OCI-LY7 (cell line): ENCODE measurements at regions not wholly inside any gene's neighbourhood (a gene's known extent, or its start where the extent isn't known, plus 50 kb on each side); places are given as distances from the start of the nearest gene placed in this dataset.

Source experiments
- BruUV-seq: library from RNA; stranded (reverse); fragments of 400-500 nt; replicated peaks from 2 replicates; lab custom pipeline; 2021; lab: Mats Ljungman, UMichigan
- CTCF ChIA-PET: fragments of 300-600 bp; sonication (Branson Sonifier 250); formaldehyde crosslinking; loops from one replicate; lab custom pipeline; 2022; ENCODE audit warnings: antibody characterized with exemption; ENCODE audit not compliant: unreplicated experiment; lab: Charles Lee
- POLR2A ChIA-PET: fragments of 300-600 bp; sonication (Branson Sonifier 250); formaldehyde crosslinking; loops from one replicate; lab custom pipeline; 2022; ENCODE audit warnings: antibody characterized with exemption; lab: Charles Lee
- DNase-seq: peaks from one replicate; pipeline ENCODE4 v3.0.0-alpha.2; 2015; ENCODE audit warnings: low spot score
- H2AFZ ChIP-seq: fragments of 200-600 bp; sonication (generic), shearing (Covaris generic); 2 replicates; pipeline ENCODE4 v1.6.1; 2014; ENCODE audit warnings: mild to moderate bottlenecking, antibody characterized with exemption, low read length, moderate library complexity
- H3K27ac ChIP-seq: fragments of 200-600 bp; sonication (generic); 2 replicates; pipeline ENCODE4 v1.5.1; 2014; ENCODE audit warnings: mixed run types, low read depth, mild to moderate bottlenecking, moderate library complexity, low read length, inconsistent platforms; ENCODE audit not compliant: poor library complexity, severe bottlenecking
- H3K36me3 ChIP-seq: fragments of 200-600 bp; sonication (generic); 2 replicates; pipeline ENCODE4 v1.6.1; 2014; ENCODE audit warnings: mild to moderate bottlenecking, antibody characterized with exemption, low read length, moderate library complexity, mixed read lengths; ENCODE audit not compliant: insufficient read depth
- H3K4me1 ChIP-seq: fragments of 200-600 bp; sonication (generic); 2 replicates; pipeline ENCODE4 v1.5.1; 2014; ENCODE audit warnings: mild to moderate bottlenecking, low read length; ENCODE audit not compliant: insufficient read depth, poor library complexity, severe bottlenecking
- H3K4me2 ChIP-seq: fragments of 200-600 bp; sonication (generic); 2 replicates; pipeline ENCODE4 v1.6.1; 2014; ENCODE audit warnings: mild to moderate bottlenecking, low read length
- H3K4me3 ChIP-seq: fragments of 200-600 bp; sonication (generic); 2 replicates; pipeline ENCODE4 v1.5.1; 2014; ENCODE audit warnings: mild to moderate bottlenecking, low read depth, low read length; ENCODE audit not compliant: poor library complexity, severe bottlenecking
- H3K79me2 ChIP-seq: fragments of 200-600 bp; sonication (generic); 2 replicates; pipeline ENCODE4 v1.6.1; 2016; ENCODE audit warnings: low read depth, mild to moderate bottlenecking, low read length, moderate library complexity, mixed read lengths; ENCODE audit not compliant: insufficient read depth
- H3K9me2 ChIP-seq: fragments of 200-600 bp; sonication (generic); 2 replicates; pipeline ENCODE4 v1.6.1; 2016; ENCODE audit warnings: mild to moderate bottlenecking, low read length, mixed read lengths; ENCODE audit not compliant: insufficient read depth
- H3K9me3 ChIP-seq: fragments of 200-600 bp; sonication (generic); 2 replicates; pipeline ENCODE4 v1.6.1; 2014; ENCODE audit warnings: mild to moderate bottlenecking, mixed run types, low read length, mixed read lengths
- H4K20me1 ChIP-seq: fragments of 200-600 bp; sonication (generic); 2 replicates; pipeline ENCODE4 v1.6.1; 2014; ENCODE audit warnings: mild to moderate bottlenecking, antibody characterized with exemption, low read length, moderate library complexity, mixed read lengths; ENCODE audit not compliant: insufficient read depth
- EZH2phosphoT487 ChIP-seq: fragments of 200-600 bp; sonication (generic); IDR thresholded peaks from 2 replicates; pipeline ENCODE4 v1.6.1; 2018; ENCODE audit warnings: low read depth, borderline replicate concordance, mild to moderate bottlenecking, mixed run types, antibody characterized with exemption, low read length, moderate library complexity, mixed read lengths
- intact Hi-C: fragments of 100-400 bp; cut with micrococcal nuclease; formaldehyde crosslinking; loops from one replicate; pipeline ENCODE4 v1.10.0; 2022; ENCODE audit not compliant: unreplicated experiment
- TF ChIP-seq, protein P1 (sequence below): fragments of 200-600 bp; sonication (generic); conservative IDR thresholded peaks from 2 replicates; pipeline ENCODE4 v1.5.1; 2014; ENCODE audit warnings: mild to moderate bottlenecking, antibody characterized with exemption, low read length, moderate library complexity, mixed read lengths

DNA sequence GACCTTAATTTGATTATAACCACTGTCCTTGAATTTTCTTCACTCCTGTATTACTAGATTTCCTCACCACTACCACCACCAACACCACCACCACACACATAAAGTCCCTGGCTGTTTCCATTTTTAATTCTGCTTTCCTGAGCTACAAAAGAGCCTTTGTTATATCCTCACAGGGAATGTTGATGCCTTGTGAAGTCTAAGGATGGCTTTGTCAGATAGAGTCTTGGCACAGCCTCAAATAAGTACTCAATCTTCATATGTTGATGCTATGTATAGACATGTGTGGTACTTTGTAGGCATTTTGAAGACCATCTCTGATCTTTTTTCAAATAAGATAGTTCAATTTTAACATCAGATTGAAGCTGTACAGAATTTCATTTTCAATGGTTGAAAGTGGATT is 1016.7 kb upstream of the LCORL start:
- intact Hi-C loops: no loop called here
- ChIA-PET POLR2A (interaction anchor here (0.7 kb wide), 1 partner anchor 81 kb away, joined by 3 read pairs; no protein-coding TSS in a partner anchor), CTCF (no interaction called here)
- Histone ChIP-seq H3K4me3 (no peak overlapping the region), H2AFZ (no peak overlapping the region), H3K4me1 (no peaks in the 10 kb centered on the region), H3K36me3 (peaks cover 4% of the 10 kb centered on the region; the same call in 1 of the 2 replicates), H3K9me2 (no peaks in the 10 kb centered on the region), H4K20me1 (no peaks in the 10 kb centered on the region), H3K9me3 (peaks cover 14% of the 10 kb centered on the region; the same call in 1 of the 2 replicates), H3K27ac (no peak overlapping the region), H3K4me2 (no peak overlapping the region), H3K79me2 (no peaks in the 10 kb centered on the region)
- BruUV-seq: no TSS peak
- no peak for DNase-seq
- no peak for TF ChIP-seq EZH2phosphoT487
- TF ChIP-seq, protein P1, sequence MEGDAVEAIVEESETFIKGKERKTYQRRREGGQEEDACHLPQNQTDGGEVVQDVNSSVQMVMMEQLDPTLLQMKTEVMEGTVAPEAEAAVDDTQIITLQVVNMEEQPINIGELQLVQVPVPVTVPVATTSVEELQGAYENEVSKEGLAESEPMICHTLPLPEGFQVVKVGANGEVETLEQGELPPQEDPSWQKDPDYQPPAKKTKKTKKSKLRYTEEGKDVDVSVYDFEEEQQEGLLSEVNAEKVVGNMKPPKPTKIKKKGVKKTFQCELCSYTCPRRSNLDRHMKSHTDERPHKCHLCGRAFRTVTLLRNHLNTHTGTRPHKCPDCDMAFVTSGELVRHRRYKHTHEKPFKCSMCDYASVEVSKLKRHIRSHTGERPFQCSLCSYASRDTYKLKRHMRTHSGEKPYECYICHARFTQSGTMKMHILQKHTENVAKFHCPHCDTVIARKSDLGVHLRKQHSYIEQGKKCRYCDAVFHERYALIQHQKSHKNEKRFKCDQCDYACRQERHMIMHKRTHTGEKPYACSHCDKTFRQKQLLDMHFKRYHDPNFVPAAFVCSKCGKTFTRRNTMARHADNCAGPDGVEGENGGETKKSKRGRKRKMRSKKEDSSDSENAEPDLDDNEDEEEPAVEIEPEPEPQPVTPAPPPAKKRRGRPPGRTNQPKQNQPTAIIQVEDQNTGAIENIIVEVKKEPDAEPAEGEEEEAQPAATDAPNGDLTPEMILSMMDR: no peak

DNA sequence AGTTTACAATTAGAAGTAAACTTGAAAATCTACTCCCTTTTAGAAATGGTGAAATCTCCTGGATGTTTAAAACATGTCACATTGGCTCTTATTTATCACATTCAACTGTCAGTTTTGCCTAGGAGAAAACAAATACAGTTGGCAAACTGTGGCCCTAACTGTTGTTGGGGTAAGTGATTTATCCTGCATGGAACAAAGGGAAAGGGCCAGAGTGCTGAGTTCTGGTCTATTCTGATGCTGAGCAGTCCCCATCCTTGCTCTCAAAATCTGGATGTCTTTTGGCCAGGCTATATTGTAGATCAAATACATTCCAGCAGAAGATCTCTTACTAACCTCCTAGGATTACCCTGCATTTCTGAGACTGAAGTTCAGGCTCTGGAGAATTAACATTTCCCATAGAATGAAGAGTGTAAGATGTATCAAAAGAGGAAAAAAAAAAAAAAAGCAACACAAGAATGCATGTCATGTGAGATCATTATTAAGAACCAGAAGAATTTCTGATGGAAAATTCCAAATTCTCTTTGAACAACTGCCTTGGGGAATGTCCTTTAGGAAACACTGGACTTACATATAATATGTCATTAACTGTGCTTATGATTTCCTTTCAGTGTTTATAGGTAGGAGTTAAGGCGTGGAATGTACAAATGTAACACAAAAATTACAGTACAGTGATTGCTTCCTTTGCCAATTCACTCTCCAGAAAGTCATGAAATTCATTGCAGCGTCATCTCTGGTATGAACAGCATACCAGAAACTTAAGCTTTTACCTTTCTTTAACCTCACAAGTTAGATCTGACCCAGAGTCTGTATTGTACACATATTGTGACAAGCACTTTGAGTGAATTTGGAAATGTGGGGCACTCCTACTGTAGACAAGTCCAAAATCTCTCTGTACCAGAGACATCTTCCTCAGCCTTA is 1012.5 kb upstream of the LCORL start:
- BruUV-seq: no TSS peak

More for the DNA sequence above, 1012.5 kb upstream of the LCORL start:
- DNase-seq: no peak
- no peaks in the 10 kb centered on the region for H3K4me1 ChIP-seq
- no peak overlapping the region for H2AFZ ChIP-seq
- intact Hi-C loops: no loop called here
- H3K9me3 ChIP-seq: peaks cover 7% of the 10 kb centered on the region; the same call in 1 of the 2 replicates
- H3K79me2 ChIP-seq: no peaks in the 10 kb centered on the region
- H3K4me2 ChIP-seq: no peak overlapping the region
- peaks cover 4% of the 10 kb centered on the region; the same call in 1 of the 2 replicates for H3K36me3 ChIP-seq
- TF ChIP-seq, protein P1: no peak
- no peak for TF ChIP-seq EZH2phosphoT487
- H3K9me2 ChIP-seq: no peaks in the 10 kb centered on the region
- H3K4me3 ChIP-seq: no peak overlapping the region
- no peak overlapping the region for H3K27ac ChIP-seq
- POLR2A ChIA-PET: no interaction called here
- CTCF ChIA-PET: no interaction called here
- no peaks in the 10 kb centered on the region for H4K20me1 ChIP-seq
